ENCODE measurements at regions not wholly inside any gene's neighbourhood (a gene's known extent, or its start where the extent isn't known, plus 50 kb on each side); places are given as distances from the start of the nearest gene placed in this dataset.

DNA sequence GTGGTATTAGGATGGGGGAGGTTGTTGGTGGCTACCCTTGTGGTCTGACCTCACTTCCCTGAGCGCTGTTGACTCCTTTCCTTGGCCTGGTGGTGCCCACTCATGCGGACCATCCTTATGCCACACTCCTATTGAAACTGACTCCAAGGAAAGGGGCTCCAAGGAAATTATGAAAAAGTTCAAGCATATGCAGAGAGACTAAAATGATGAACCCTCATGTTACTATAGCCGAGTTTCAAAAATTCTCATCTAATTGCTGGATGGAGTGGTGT is 75.0 kb upstream of the CALM2 start:
- TF ChIP-seq TOX (CRISPR knock-in tag; IDR thresholded peaks at IDR 0.05; ENCODE audit: borderline replicate concordance) (no peak), OSR1 (CRISPR knock-in tag; IDR thresholded peaks at IDR 0.05) (no peak), ZFP3 (CRISPR knock-in tag; IDR thresholded peaks at IDR 0.05) (no peak), ZNF70 (CRISPR knock-in tag; IDR thresholded peaks at IDR 0.05) (no peak), SNAI2 (CRISPR knock-in tag; IDR thresholded peaks at IDR 0.05) (no peak), ZFP30 (CRISPR knock-in tag; IDR thresholded peaks at IDR 0.05) (no peak), ZNF8 (CRISPR knock-in tag; IDR thresholded peaks at IDR 0.05) (no peak), RARB (CRISPR knock-in tag; IDR thresholded peaks at IDR 0.05) (no peak)
- TF ChIP-seq, protein P1, sequence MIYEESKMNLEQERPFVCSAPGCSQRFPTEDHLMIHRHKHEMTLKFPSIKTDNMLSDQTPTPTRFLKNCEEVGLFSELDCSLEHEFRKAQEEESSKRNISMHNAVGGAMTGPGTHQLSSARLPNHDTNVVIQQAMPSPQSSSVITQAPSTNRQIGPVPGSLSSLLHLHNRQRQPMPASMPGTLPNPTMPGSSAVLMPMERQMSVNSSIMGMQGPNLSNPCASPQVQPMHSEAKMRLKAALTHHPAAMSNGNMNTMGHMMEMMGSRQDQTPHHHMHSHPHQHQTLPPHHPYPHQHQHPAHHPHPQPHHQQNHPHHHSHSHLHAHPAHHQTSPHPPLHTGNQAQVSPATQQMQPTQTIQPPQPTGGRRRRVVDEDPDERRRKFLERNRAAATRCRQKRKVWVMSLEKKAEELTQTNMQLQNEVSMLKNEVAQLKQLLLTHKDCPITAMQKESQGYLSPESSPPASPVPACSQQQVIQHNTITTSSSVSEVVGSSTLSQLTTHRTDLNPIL (CRISPR knock-in tag; IDR thresholded peaks at IDR 0.05; ENCODE audit: low read depth) = no peak
- TF ChIP-seq, protein P2, sequence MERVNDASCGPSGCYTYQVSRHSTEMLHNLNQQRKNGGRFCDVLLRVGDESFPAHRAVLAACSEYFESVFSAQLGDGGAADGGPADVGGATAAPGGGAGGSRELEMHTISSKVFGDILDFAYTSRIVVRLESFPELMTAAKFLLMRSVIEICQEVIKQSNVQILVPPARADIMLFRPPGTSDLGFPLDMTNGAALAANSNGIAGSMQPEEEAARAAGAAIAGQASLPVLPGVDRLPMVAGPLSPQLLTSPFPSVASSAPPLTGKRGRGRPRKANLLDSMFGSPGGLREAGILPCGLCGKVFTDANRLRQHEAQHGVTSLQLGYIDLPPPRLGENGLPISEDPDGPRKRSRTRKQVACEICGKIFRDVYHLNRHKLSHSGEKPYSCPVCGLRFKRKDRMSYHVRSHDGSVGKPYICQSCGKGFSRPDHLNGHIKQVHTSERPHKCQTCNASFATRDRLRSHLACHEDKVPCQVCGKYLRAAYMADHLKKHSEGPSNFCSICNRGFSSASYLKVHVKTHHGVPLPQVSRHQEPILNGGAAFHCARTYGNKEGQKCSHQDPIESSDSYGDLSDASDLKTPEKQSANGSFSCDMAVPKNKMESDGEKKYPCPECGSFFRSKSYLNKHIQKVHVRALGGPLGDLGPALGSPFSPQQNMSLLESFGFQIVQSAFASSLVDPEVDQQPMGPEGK (CRISPR knock-in tag; IDR thresholded peaks at IDR 0.05; ENCODE audit: borderline replicate concordance) = no peak
- TF ChIP-seq, protein P3, sequence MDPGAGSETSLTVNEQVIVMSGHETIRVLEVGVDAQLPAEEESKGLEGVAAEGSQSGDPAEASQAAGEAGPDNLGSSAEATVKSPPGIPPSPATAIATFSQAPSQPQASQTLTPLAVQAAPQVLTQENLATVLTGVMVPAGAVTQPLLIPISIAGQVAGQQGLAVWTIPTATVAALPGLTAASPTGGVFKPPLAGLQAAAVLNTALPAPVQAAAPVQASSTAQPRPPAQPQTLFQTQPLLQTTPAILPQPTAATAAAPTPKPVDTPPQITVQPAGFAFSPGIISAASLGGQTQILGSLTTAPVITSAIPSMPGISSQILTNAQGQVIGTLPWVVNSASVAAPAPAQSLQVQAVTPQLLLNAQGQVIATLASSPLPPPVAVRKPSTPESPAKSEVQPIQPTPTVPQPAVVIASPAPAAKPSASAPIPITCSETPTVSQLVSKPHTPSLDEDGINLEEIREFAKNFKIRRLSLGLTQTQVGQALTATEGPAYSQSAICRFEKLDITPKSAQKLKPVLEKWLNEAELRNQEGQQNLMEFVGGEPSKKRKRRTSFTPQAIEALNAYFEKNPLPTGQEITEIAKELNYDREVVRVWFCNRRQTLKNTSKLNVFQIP (CRISPR knock-in tag; IDR thresholded peaks at IDR 0.05; ENCODE audit: borderline replicate concordance, low read depth) = no peak
- no peak for ATAC-seq

DNA sequence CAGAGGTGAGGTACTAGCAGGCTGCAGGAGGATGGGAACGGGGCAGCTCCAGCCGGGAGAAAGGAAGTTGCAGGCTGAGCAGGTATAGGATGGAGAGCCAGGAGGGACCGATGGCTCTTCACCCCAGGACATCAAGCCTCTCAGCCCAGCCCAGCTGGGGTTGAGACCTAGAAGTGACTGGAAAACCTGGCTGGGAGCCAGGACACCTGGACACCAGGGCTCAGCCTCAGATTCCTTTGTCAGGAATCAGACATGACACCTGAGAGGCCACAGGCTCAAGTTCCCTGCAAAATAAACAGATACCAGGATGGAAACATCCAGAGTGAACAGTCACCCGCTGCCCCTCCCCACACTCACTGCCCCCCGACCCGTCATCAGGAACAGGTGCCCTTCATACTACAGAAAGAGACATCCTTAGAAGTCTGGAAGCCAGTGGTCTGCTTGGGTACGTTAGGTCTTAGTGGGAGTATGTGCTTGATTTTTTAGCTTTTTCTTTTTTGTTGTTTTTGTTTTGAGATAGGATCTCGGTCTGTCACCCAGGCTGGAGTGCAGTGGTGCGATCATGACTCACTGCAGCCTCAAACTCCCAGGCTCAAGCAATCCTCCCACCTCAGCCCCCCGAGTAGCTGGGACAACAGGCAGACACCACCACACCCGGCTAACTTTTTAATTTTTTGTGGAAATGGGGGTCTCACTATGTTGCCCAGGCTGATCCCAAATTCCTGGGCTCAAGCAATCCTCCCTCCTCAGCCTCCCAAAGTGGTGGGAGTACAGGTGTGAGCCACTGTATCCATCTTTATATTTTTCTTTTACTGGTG is 74.5 kb upstream of the CALM2 start:
- TF ChIP-seq ARNTL (CRISPR knock-in tag; IDR thresholded peaks at IDR 0.05; ENCODE audit: borderline replicate concordance, low read depth) (no peak), PPARA (CRISPR knock-in tag; IDR thresholded peaks at IDR 0.05; ENCODE audit: borderline replicate concordance) (no peak), ISL1 (CRISPR knock-in tag; IDR thresholded peaks at IDR 0.05) (no peak), ZFP30 (CRISPR knock-in tag; IDR thresholded peaks at IDR 0.05) (no peak), RARB (CRISPR knock-in tag; IDR thresholded peaks at IDR 0.05) (no peak), BACH2 (CRISPR knock-in tag; IDR thresholded peaks at IDR 0.05; ENCODE audit: borderline replicate concordance) (no peak), TCF4 (CRISPR knock-in tag; IDR thresholded peaks at IDR 0.05; ENCODE audit: borderline replicate concordance) (no peak), ZFP3 (CRISPR knock-in tag; IDR thresholded peaks at IDR 0.05) (no peak), ESRRG (CRISPR knock-in tag; IDR thresholded peaks at IDR 0.05) (no peak), OSR1 (CRISPR knock-in tag; IDR thresholded peaks at IDR 0.05) (no peak), ZNF70 (CRISPR knock-in tag; IDR thresholded peaks at IDR 0.05) (no peak), TOX (CRISPR knock-in tag; IDR thresholded peaks at IDR 0.05; ENCODE audit: borderline replicate concordance) (no peak), SNAI2 (CRISPR knock-in tag; IDR thresholded peaks at IDR 0.05) (no peak)
- TF ChIP-seq, protein P4, sequence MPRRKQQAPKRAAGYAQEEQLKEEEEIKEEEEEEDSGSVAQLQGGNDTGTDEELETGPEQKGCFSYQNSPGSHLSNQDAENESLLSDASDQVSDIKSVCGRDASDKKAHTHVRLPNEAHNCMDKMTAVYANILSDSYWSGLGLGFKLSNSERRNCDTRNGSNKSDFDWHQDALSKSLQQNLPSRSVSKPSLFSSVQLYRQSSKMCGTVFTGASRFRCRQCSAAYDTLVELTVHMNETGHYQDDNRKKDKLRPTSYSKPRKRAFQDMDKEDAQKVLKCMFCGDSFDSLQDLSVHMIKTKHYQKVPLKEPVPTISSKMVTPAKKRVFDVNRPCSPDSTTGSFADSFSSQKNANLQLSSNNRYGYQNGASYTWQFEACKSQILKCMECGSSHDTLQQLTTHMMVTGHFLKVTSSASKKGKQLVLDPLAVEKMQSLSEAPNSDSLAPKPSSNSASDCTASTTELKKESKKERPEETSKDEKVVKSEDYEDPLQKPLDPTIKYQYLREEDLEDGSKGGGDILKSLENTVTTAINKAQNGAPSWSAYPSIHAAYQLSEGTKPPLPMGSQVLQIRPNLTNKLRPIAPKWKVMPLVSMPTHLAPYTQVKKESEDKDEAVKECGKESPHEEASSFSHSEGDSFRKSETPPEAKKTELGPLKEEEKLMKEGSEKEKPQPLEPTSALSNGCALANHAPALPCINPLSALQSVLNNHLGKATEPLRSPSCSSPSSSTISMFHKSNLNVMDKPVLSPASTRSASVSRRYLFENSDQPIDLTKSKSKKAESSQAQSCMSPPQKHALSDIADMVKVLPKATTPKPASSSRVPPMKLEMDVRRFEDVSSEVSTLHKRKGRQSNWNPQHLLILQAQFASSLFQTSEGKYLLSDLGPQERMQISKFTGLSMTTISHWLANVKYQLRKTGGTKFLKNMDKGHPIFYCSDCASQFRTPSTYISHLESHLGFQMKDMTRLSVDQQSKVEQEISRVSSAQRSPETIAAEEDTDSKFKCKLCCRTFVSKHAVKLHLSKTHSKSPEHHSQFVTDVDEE (CRISPR knock-in tag; IDR thresholded peaks at IDR 0.05) = no peak
- ATAC-seq = peak; percentile 39

DNA sequence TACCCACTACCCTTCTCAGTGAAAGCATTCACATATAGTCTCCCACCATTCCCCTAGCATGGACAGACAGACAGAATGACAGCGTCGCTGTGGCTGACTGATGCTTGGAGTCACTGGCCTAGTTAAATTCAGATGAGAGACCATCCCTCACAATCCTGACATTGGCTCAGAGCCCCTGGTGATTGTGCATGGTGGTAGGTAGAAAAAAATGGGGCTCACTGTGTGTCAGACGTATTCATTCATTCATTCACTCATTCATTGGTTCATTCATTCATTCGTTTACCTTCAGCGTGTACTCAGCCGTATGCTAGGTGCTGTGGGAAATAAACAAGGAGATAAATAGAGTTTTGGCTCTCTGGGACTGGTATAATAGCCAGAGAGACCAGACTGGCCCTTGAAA is 73.6 kb upstream of the CALM2 start:
- no peak for ATAC-seq

More for the DNA sequence above, 73.6 kb upstream of the CALM2 start:
- TF ChIP-seq, protein P3 (CRISPR knock-in tag; IDR thresholded peaks at IDR 0.05; ENCODE audit: borderline replicate concordance, low read depth) = no peak
- TF ChIP-seq BACH2 (CRISPR knock-in tag; IDR thresholded peaks at IDR 0.05; ENCODE audit: borderline replicate concordance) (no peak), ZNF565 (CRISPR knock-in tag; conservative IDR thresholded peaks at IDR 0.05; ENCODE audit: low read depth) (no peak), ESRRG (CRISPR knock-in tag; IDR thresholded peaks at IDR 0.05) (no peak), TCF4 (CRISPR knock-in tag; IDR thresholded peaks at IDR 0.05; ENCODE audit: borderline replicate concordance) (no peak), SNAI2 (CRISPR knock-in tag; IDR thresholded peaks at IDR 0.05) (no peak), GLIS3 (CRISPR knock-in tag; IDR thresholded peaks at IDR 0.05) (no peak), ISL1 (CRISPR knock-in tag; IDR thresholded peaks at IDR 0.05) (no peak), ARNTL (CRISPR knock-in tag; IDR thresholded peaks at IDR 0.05; ENCODE audit: borderline replicate concordance, low read depth) (no peak), OSR1 (CRISPR knock-in tag; IDR thresholded peaks at IDR 0.05) (no peak), ZFP30 (CRISPR knock-in tag; IDR thresholded peaks at IDR 0.05) (no peak), ZNF70 (CRISPR knock-in tag; IDR thresholded peaks at IDR 0.05) (no peak), TOX (CRISPR knock-in tag; IDR thresholded peaks at IDR 0.05; ENCODE audit: borderline replicate concordance) (no peak)
- TF ChIP-seq, protein P4 (CRISPR knock-in tag; IDR thresholded peaks at IDR 0.05) = no peak
- TF ChIP-seq, protein P1 (CRISPR knock-in tag; IDR thresholded peaks at IDR 0.05; ENCODE audit: low read depth) = no peak
